GM23338 (cell line): ENCODE measurements at regions not wholly inside any gene's neighbourhood (a gene's known extent, or its start where the extent isn't known, plus 50 kb on each side); places are given as distances from the start of the nearest gene placed in this dataset.

Experiments used
- CREB1 ChIP-seq: fragments of 250-450 bp; sonication (Bioruptor Pico); IDR thresholded peaks from 2 replicates; pipeline ENCODE4 v1.5.0; 2020; ENCODE audit warnings: low read depth, mild to moderate bottlenecking, moderate library complexity
- EZH2 ChIP-seq: fragments of 200-600 bp; sonication (generic); IDR thresholded peaks from one replicate; pipeline ENCODE4 v1.8.0; 2017; ENCODE audit warnings: antibody characterized with exemption, mild to moderate bottlenecking, low read depth; ENCODE audit not compliant: unreplicated experiment
- EZH2phosphoT487 ChIP-seq: fragments of 200-600 bp; sonication (generic); IDR thresholded peaks from one replicate; pipeline ENCODE4 v1.8.1; 2018; ENCODE audit warnings: antibody characterized with exemption; ENCODE audit not compliant: unreplicated experiment
- POLR2AphosphoS5 ChIP-seq: IDR thresholded peaks from 2 replicates; pipeline ENCODE4 v1.6.1; 2016; ENCODE audit warnings: antibody characterized with exemption, low read depth
- ZNF331 ChIP-seq: fragments of 250-450 bp; sonication (Bioruptor Pico); IDR thresholded peaks from 2 replicates; pipeline ENCODE4 v1.5.0; 2020; ENCODE audit warnings: low read depth, mild to moderate bottlenecking, moderate library complexity
- TF ChIP-seq, protein P1 (sequence below), 2 experiments: fragments of 200-600 bp in 1 of 2; sonication (generic) in 1 of 2; conservative IDR thresholded peaks; 2 replicates each; pipeline versions ENCODE4 v1.5.1 to v1.6.1; 2016 to 2017; ENCODE audit warnings: antibody characterized with exemption in 2 of 2, low read depth in 2 of 2, mild to moderate bottlenecking in 2 of 2, moderate library complexity in 1 of 2
- TF ChIP-seq, protein P2 (sequence below): IDR thresholded peaks from one replicate; pipeline ENCODE4 v1.6.1; 2018; ENCODE audit warnings: antibody characterized with exemption; ENCODE audit not compliant: unreplicated experiment

DNA sequence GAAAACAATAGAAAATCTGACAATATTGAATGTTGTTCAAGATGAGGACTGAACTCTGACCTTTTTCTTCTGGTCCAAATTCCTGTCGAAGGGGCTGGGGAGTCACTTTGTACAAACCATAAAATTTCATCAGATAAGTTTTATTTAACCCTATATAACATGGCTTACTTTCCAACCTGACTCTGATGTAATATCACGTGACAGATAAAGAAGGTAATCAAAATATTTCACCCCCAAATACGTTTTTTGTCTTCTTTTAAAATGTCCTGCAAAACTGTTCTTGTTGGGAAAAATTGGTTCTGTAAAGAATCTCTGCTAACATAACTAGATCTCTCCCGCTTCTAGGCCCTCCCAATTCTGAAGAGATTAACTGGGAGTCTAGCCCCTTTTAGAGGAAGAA is 90.9 kb upstream of the MDFIC start:
- TF ChIP-seq EZH2phosphoT487 (no peak), CREB1 (no peak), EZH2 (no peak), POLR2AphosphoS5 (no peak), ZNF331 (no peak)
- TF ChIP-seq, protein P1, sequence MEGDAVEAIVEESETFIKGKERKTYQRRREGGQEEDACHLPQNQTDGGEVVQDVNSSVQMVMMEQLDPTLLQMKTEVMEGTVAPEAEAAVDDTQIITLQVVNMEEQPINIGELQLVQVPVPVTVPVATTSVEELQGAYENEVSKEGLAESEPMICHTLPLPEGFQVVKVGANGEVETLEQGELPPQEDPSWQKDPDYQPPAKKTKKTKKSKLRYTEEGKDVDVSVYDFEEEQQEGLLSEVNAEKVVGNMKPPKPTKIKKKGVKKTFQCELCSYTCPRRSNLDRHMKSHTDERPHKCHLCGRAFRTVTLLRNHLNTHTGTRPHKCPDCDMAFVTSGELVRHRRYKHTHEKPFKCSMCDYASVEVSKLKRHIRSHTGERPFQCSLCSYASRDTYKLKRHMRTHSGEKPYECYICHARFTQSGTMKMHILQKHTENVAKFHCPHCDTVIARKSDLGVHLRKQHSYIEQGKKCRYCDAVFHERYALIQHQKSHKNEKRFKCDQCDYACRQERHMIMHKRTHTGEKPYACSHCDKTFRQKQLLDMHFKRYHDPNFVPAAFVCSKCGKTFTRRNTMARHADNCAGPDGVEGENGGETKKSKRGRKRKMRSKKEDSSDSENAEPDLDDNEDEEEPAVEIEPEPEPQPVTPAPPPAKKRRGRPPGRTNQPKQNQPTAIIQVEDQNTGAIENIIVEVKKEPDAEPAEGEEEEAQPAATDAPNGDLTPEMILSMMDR (conservative IDR thresholded peaks at IDR 0.05; ENCODE audit: low read depth in 2 of 2): no peak
- TF ChIP-seq, protein P2, sequence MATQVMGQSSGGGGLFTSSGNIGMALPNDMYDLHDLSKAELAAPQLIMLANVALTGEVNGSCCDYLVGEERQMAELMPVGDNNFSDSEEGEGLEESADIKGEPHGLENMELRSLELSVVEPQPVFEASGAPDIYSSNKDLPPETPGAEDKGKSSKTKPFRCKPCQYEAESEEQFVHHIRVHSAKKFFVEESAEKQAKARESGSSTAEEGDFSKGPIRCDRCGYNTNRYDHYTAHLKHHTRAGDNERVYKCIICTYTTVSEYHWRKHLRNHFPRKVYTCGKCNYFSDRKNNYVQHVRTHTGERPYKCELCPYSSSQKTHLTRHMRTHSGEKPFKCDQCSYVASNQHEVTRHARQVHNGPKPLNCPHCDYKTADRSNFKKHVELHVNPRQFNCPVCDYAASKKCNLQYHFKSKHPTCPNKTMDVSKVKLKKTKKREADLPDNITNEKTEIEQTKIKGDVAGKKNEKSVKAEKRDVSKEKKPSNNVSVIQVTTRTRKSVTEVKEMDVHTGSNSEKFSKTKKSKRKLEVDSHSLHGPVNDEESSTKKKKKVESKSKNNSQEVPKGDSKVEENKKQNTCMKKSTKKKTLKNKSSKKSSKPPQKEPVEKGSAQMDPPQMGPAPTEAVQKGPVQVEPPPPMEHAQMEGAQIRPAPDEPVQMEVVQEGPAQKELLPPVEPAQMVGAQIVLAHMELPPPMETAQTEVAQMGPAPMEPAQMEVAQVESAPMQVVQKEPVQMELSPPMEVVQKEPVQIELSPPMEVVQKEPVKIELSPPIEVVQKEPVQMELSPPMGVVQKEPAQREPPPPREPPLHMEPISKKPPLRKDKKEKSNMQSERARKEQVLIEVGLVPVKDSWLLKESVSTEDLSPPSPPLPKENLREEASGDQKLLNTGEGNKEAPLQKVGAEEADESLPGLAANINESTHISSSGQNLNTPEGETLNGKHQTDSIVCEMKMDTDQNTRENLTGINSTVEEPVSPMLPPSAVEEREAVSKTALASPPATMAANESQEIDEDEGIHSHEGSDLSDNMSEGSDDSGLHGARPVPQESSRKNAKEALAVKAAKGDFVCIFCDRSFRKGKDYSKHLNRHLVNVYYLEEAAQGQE: no peak
